A549 (cell line): ENCODE measurements at regions not wholly inside any gene's neighbourhood (a gene's known extent, or its start where the extent isn't known, plus 50 kb on each side); places are given as distances from the start of the nearest gene placed in this dataset.
"Not testable (repeated sequence)": the region's sequence is repeated elsewhere in the genome, so short reads cannot be mapped to it uniquely, and the experiment has no call there.

Experiments
- ATAC-seq, 2 experiments: fragments of 200-7000 bp in 1 of 2; fragments of >200 bp in 1 of 2; cut with Nextera tagmentation in 1 of 2; cut with Tn5 transposase in 1 of 2; 3 replicates each; pipeline versions ENCODE4 v1.8.0 to v1.9.1; 2018 to 2020; ENCODE audit warnings: mild to moderate bottlenecking in 1 of 2, moderate library complexity in 1 of 2
- CTCF ChIA-PET: fragments of 300-600 bp; sonication (Branson Sonifier 250); formaldehyde crosslinking; extraction: SDS; loops from one replicate; lab custom pipeline; 2021; ENCODE audit warnings: antibody characterized with exemption, inconsistent platforms; lab: Yijun Ruan, JAX
- POLR2A ChIA-PET: fragments of 350-600 bp; formaldehyde crosslinking; extraction: SDS; loops from one replicate; lab custom pipeline; 2021; ENCODE audit warnings: antibody characterized with exemption, inconsistent platforms; lab: Yijun Ruan, JAX
- DNase-seq, 2 experiments: peaks; one replicate each; pipeline versions ENCODE4 v3.0.0 to v3.0.0-alpha.2; 2011 to 2016; ENCODE audit warnings: low read depth in 1 of 2, low spot score in 1 of 2
- FAIRE-seq: peaks from 2 replicates; lab custom pipeline; 2011; peaks lifted over from hg19 to GRCh38; lab: Jason Lieb, UNC
- H3K27ac ChIP-seq, 2 experiments: fragments of >200 bp; sonication (Bioruptor Twin); formaldehyde crosslinking; 3 replicates each; pipeline ENCODE4 v1.5.1; 2016 to 2017
- H3K4me1 ChIP-seq: fragments of >200 bp; sonication (Bioruptor Twin); formaldehyde crosslinking; 3 replicates; pipeline ENCODE4 v1.6.1; 2016
- H3K4me2 ChIP-seq: fragments of >200 bp; sonication (Bioruptor Twin); formaldehyde crosslinking; 3 replicates; pipeline ENCODE4 v1.6.1; 2016
- H3K4me3 ChIP-seq: fragments of >200 bp; sonication (Bioruptor Twin); formaldehyde crosslinking; 3 replicates; pipeline ENCODE4 v1.5.1; 2016
- H3K9me3 ChIP-seq: fragments of >200 bp; sonication (Bioruptor Twin); formaldehyde crosslinking; 3 replicates; pipeline ENCODE4 v1.6.1; 2016
- CBX2 ChIP-seq: fragments of 200-600 bp; sonication (generic); IDR thresholded peaks from 2 replicates; pipeline ENCODE4 v1.6.1; 2016; ENCODE audit warnings: low read depth, mild to moderate bottlenecking, borderline replicate concordance
- CEBPB ChIP-seq, 2 experiments: fragments of >200 bp in 1 of 2; sonication (Bioruptor Twin) in 1 of 2; formaldehyde crosslinking in 1 of 2; IDR thresholded peaks; 2 replicates each; pipeline ENCODE4 v1.6.1; 2012 to 2016
- CHD4 ChIP-seq: fragments of 200-600 bp; sonication (generic); IDR thresholded peaks from 2 replicates; pipeline ENCODE4 v1.6.1; 2016; ENCODE audit warnings: antibody characterized with exemption, mild to moderate bottlenecking, borderline replicate concordance
- CTCF ChIP-seq: fragments of >200 bp; sonication (Bioruptor Twin); formaldehyde crosslinking; IDR thresholded peaks from 3 replicates; pipeline ENCODE4 v1.5.1; 2016
- EHMT2 ChIP-seq: fragments of 200-600 bp; sonication (generic); IDR thresholded peaks from 2 replicates; pipeline ENCODE4 v1.6.1; 2016; ENCODE audit warnings: antibody characterized with exemption, low read depth, mild to moderate bottlenecking, moderate library complexity
- EP300 ChIP-seq, 2 experiments: fragments of >200 bp; sonication (Bioruptor Twin); formaldehyde crosslinking; IDR thresholded peaks; 2 replicates in 1 of 2; 3 replicates in 1 of 2; pipeline ENCODE4 v1.6.1; 2016 to 2017
- FOSB ChIP-seq: fragments of 250-450 bp; sonication (Bioruptor Pico); IDR thresholded peaks from 2 replicates; pipeline ENCODE4 v1.5.0; 2020; ENCODE audit warnings: mild to moderate bottlenecking, moderate library complexity
- HDAC2 ChIP-seq: fragments of 200-600 bp; sonication (generic); IDR thresholded peaks from 2 replicates; pipeline ENCODE4 v1.6.1; 2016
- HEYL ChIP-seq: fragments of 250-450 bp; sonication (Bioruptor Pico); IDR thresholded peaks from 2 replicates; pipeline ENCODE4 v1.8.0; 2021; ENCODE audit warnings: mild to moderate bottlenecking, moderate library complexity
- JUN ChIP-seq, 2 experiments: fragments of >200 bp; sonication (Bioruptor Twin); formaldehyde crosslinking; IDR thresholded peaks; 2 replicates in 1 of 2; 3 replicates in 1 of 2; pipeline ENCODE4 v1.6.1; 2016 to 2017
- JUNB ChIP-seq: fragments of >200 bp; sonication (Bioruptor Twin); formaldehyde crosslinking; IDR thresholded peaks from 2 replicates; pipeline ENCODE4 v1.6.1; 2016
- KDM1A ChIP-seq: fragments of 200-600 bp; sonication (generic); IDR thresholded peaks from 2 replicates; pipeline ENCODE4 v1.6.1; 2016; ENCODE audit warnings: low read depth, mild to moderate bottlenecking
- MAFK ChIP-seq: fragments of 450-650 bp; IDR thresholded peaks from 2 replicates; pipeline ENCODE4 v1.6.1; 2014; ENCODE audit not compliant: partially characterized antibody
- MAX ChIP-seq: IDR thresholded peaks from 2 replicates; pipeline ENCODE4 v1.6.1; 2012
- MAZ ChIP-seq: fragments of 150-350 bp; IDR thresholded peaks from 2 replicates; pipeline ENCODE4 v1.6.1; 2014; ENCODE audit warnings: antibody characterized with exemption, low read depth, low read length, borderline replicate concordance
- NFE2L2 ChIP-seq: fragments of 150-350 bp; conservative IDR thresholded peaks from 2 replicates; pipeline ENCODE4 v1.6.1; 2014; ENCODE audit warnings: low read length
- PBX3 ChIP-seq: IDR thresholded peaks from 2 replicates; pipeline ENCODE4 v1.6.1; 2012
- RAD21 ChIP-seq, 2 experiments: fragments of >200 bp in 1 of 2; sonication (Bioruptor Twin) in 1 of 2; formaldehyde crosslinking in 1 of 2; IDR thresholded peaks in 1 of 2; conservative IDR thresholded peaks in 1 of 2; 2 replicates in 1 of 2; 3 replicates in 1 of 2; pipeline ENCODE4 v1.6.1; 2012 to 2018; ENCODE audit warnings: inconsistent platforms in 1 of 2
- RARB ChIP-seq: fragments of 250-450 bp; sonication (Bioruptor Pico); IDR thresholded peaks from 2 replicates; pipeline ENCODE4 v1.8.0; 2021; ENCODE audit warnings: mild to moderate bottlenecking, moderate library complexity
- RFX5 ChIP-seq: fragments of 450-650 bp; IDR thresholded peaks from 2 replicates; pipeline ENCODE4 v1.7.1; 2014; ENCODE audit warnings: antibody characterized with exemption, mild to moderate bottlenecking, moderate library complexity
- RNF2 ChIP-seq: fragments of 200-600 bp; sonication (generic); IDR thresholded peaks from 2 replicates; pipeline ENCODE4 v1.6.1; 2016; ENCODE audit warnings: low read depth, mild to moderate bottlenecking, antibody characterized with exemption, moderate library complexity, borderline replicate concordance
- SMC3 ChIP-seq: fragments of >200 bp; sonication (Bioruptor Twin); formaldehyde crosslinking; IDR thresholded peaks from 3 replicates; pipeline ENCODE4 v1.6.1; 2018; ENCODE audit warnings: inconsistent platforms
- TP53 ChIP-seq: fragments of 250-450 bp; sonication (Bioruptor Pico); IDR thresholded peaks from 2 replicates; pipeline ENCODE4 v1.5.0; 2021; ENCODE audit warnings: mild to moderate bottlenecking, moderate library complexity
- USF2 ChIP-seq: fragments of 450-650 bp; IDR thresholded peaks from 2 replicates; pipeline ENCODE4 v1.6.1; 2014; ENCODE audit warnings: antibody characterized with exemption
- ZNF302 ChIP-seq: fragments of 250-450 bp; sonication (Bioruptor Pico); IDR thresholded peaks from 2 replicates; pipeline ENCODE4 v1.9.0; 2021; ENCODE audit warnings: inconsistent platforms, mild to moderate bottlenecking, moderate library complexity
- ZSCAN20 ChIP-seq: fragments of 250-450 bp; sonication (Bioruptor Pico); IDR thresholded peaks from 2 replicates; pipeline ENCODE4 v1.8.0; 2022; ENCODE audit warnings: mild to moderate bottlenecking, moderate library complexity
- WGBS: methylation state at CpG from one replicate; pipeline ENCODE4 v1.1.6; 2017; ENCODE audit errors: missing lambda C conversion rate; 5-methylcytosine and 5-hydroxymethylcytosine counted together

- Histone ChIP-seq H3K4me3 (no peak overlapping the region), H3K4me2 (no peak overlapping the region), H3K4me1 (no peaks in the 10 kb centered on the region), H3K27ac (no peak overlapping the region), H3K9me3 (no peaks in the 10 kb centered on the region)
- WGBS, result 52% methylated on average over 2 of the region's 2 CpGs
- no peak for DNase-seq
- ATAC-seq, result no peak
- TF ChIP-seq MAZ (no peak), RAD21 (conservative IDR thresholded peaks at IDR 0.05 in 1 of 2, IDR thresholded peaks at IDR 0.05 in 1 of 2) (no peak), CHD4 (no peak), EP300 (IDR thresholded peaks at IDR 0.05) (no peak), ZSCAN20 (CRISPR knock-in tag) (no peak), PBX3 (no peak), RARB (CRISPR knock-in tag) (no peak), KDM1A (no peak), FOSB (CRISPR knock-in tag) (no peak), ZNF302 (CRISPR knock-in tag) (no peak), HEYL (CRISPR knock-in tag) (no peak), JUN (IDR thresholded peaks at IDR 0.05) (no peak)
- ChIA-PET POLR2A (no interaction called here), CTCF (no interaction called here)
- no peak for FAIRE-seq
These were observed 93.3 kb upstream of the PCDH20 start for GRCh38 chr13:61508936-61509335.

GRCh38 chr13:61500176-61500575 lies 84.5 kb upstream of the PCDH20 start:
- H3K4me1 ChIP-seq, result no peaks in the 10 kb centered on the region
- WGBS, result 0% methylated on average over 1 of the region's 1 CpG
- H3K4me2 ChIP-seq, result no peak overlapping the region
- TF ChIP-seq JUNB, result no peak
- no peak for TF ChIP-seq SMC3
- TF ChIP-seq JUN (IDR thresholded peaks at IDR 0.05), result no peak
- no peak for TF ChIP-seq CBX2
- no peak overlapping the region for H3K4me3 ChIP-seq
- H3K9me3 ChIP-seq, result no peaks in the 10 kb centered on the region
- ATAC-seq, result no peak
- ChIA-PET POLR2A (no interaction called here), CTCF (no interaction called here)
- no peak for FAIRE-seq
- DNase-seq, result no peak
- H3K27ac ChIP-seq, result no peak overlapping the region

GRCh38 chr13:61495648-61496047 lies 80.0 kb upstream of the PCDH20 start:
- FAIRE-seq (no peak), ATAC-seq (no peak), DNase-seq (no peak)
- ChIA-PET POLR2A (no interaction called here), CTCF (no interaction called here)
- TF ChIP-seq MAFK, result no peak
- no peak for TF ChIP-seq RFX5
- TF ChIP-seq CHD4, result no peak
- no peak for TF ChIP-seq MAZ
- TF ChIP-seq EHMT2, result no peak
- no peak for TF ChIP-seq EP300 (IDR thresholded peaks at IDR 0.05)
- TF ChIP-seq JUNB, result no peak
- TF ChIP-seq USF2, result no peak
- TF ChIP-seq HDAC2, result no peak
- no peak for TF ChIP-seq RAD21 (conservative IDR thresholded peaks at IDR 0.05 in 1 of 2, IDR thresholded peaks at IDR 0.05 in 1 of 2)
- no peak for TF ChIP-seq NFE2L2
- no peak for TF ChIP-seq CTCF
- no peak for TF ChIP-seq TP53
- TF ChIP-seq MAX, result no peak
- TF ChIP-seq RNF2, result no peak
- no peak for TF ChIP-seq JUN (IDR thresholded peaks at IDR 0.05)
- no peak for TF ChIP-seq ZSCAN20 (CRISPR knock-in tag)
- TF ChIP-seq CEBPB (IDR thresholded peaks at IDR 0.05), result no peak
- 7% methylated on average over 2 of the region's 2 CpGs for WGBS
- Histone ChIP-seq H3K4me1 (no peaks in the 10 kb centered on the region), H3K4me3 (no peak overlapping the region), H3K4me2 (no peak overlapping the region), H3K9me3 (no peaks in the 10 kb centered on the region), H3K27ac (no peak overlapping the region)

GRCh38 chr13:61493556-61493955 lies 77.9 kb upstream of the PCDH20 start:
- POLR2A ChIA-PET, DNase-seq, H3K4me3 ChIP-seq, H3K9me3 ChIP-seq, CTCF ChIA-PET, H3K27ac ChIP-seq, ATAC-seq, H3K4me1 ChIP-seq, H3K4me2 ChIP-seq, FAIRE-seq: not testable (repeated sequence)
- 38% methylated on average over 15 of the region's 15 CpGs for WGBS
